ENCODE measurements at regions not wholly inside any gene's neighbourhood (a gene's known extent, or its start where the extent isn't known, plus 50 kb on each side); places are given as distances from the start of the nearest gene placed in this dataset.

DNA sequence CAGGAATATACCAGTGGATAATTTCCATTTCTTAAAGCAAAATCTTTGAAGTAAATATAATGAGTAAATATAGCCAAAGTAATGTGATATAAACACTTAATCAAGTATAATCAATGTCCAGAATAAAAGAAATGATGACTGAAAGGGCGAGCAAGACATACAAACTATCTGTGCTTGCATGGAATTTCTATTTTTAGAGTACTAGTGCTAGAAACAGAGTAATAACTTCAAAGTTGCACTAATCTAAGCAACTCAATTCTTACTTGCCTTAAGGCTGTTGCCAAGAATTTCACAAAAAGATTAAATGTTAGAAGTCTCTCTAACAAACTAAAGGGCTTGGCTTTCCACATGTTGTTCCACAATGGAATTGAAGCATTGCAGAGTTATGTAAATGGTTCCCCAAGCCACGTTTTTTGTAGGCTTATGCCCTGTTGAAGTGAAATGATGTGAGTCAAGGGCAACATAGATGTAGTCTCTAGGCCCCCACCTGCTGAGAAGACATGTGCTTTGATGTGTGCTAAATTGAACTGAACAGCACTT is 175.0 kb upstream of the LMNTD1 start:
- Histone ChIP-seq H3K36me3 (ENCODE audit: insufficient read depth, low read length) (no peaks in the 10 kb centered on the region), H3K27me3 (ENCODE audit: insufficient read depth, low read length) (no peaks in the 10 kb centered on the region), H3K27ac (ENCODE audit: low read depth, low read length) (no peak overlapping the region), H3K79me2 (ENCODE audit: control insufficient read depth, insufficient read depth, low read length, unreplicated experiment) (no peaks in the 10 kb centered on the region), H3K4me1 (ENCODE audit: control insufficient read depth, insufficient read depth, low read length, unreplicated experiment) (peaks cover 12% of the 10 kb centered on the region), H3K4me3 (ENCODE audit: low read depth, low read length) (no peak overlapping the region), H2AFZ (ENCODE audit: low read length, unreplicated experiment) (no peak overlapping the region)

DNA sequence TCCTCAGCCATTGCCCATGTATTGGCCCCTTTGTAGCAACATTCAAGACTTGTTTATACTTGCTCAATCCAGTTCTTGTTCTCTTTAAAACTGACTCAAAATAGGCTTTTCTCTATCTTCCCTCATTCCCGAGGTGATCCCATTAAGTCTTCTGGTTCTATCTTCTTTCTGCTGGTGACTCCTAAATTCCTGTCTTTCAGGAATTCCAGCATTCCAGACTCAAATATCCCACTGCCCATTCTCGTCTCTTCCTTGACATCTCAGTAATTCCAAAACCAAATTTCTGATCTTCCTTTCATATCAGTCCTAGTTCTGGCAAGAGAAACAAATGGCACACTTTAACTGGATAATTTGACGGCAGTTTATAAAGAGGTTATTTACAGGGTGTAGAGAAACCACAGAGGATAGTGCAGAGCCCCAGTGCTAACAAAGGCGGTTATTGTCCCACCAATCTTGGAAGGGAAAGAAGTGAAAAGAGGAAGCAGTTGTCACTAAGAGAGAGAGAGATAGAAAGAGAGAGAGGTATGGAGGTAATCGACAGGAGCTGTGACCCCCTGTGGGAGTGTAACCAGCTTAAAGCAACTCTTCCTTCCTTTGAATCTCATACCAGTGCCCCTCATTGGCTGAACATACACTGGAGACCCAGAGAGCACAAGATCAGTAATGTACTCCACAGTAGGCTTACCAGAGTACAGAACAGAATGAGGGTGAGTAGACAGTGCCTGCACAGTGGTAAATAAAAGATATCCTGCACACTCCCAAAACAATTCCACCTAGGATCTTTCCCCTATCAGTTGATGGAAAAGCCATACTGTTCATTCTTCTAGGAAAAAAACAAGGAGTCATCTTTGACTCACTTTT is 177.6 kb upstream of the LMNTD1 start:
- no peaks in the 10 kb centered on the region for H3K79me2 ChIP-seq (ENCODE audit: control insufficient read depth, insufficient read depth, low read length, unreplicated experiment)
- no peak overlapping the region for H3K4me3 ChIP-seq (ENCODE audit: low read depth, low read length)
- no peaks in the 10 kb centered on the region for H3K4me1 ChIP-seq (ENCODE audit: control insufficient read depth, insufficient read depth, low read length, unreplicated experiment)
- H3K27me3 ChIP-seq (ENCODE audit: insufficient read depth, low read length) = no peaks in the 10 kb centered on the region
- no peak overlapping the region for H2AFZ ChIP-seq (ENCODE audit: low read length, unreplicated experiment)
- no peak overlapping the region for H3K27ac ChIP-seq (ENCODE audit: low read depth, low read length)
- H3K36me3 ChIP-seq (ENCODE audit: insufficient read depth, low read length) = no peaks in the 10 kb centered on the region

DNA sequence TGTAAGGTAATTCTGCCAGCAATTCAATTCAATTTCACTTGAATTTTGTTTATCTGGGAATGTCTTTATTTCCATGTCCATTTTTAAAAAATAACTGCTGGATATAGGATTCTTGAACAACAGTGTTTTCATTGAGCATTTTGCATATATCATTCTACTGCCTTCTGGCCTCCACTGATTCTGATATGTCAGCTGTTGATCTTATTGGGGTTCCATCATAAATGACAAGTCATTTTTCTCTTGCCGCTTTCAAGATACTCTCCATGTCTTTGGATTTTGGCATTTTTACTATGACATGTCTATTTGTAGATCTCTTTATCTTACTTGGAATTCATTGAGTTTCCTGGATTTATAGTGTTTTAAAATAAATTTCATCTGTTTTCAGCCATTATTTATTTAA is 180.5 kb upstream of the LMNTD1 start:
- Histone ChIP-seq H3K4me1 (ENCODE audit: control insufficient read depth, insufficient read depth, low read length, unreplicated experiment) (no peaks in the 10 kb centered on the region), H3K4me3 (ENCODE audit: low read depth, low read length) (no peak overlapping the region), H3K27ac (ENCODE audit: low read depth, low read length) (no peak overlapping the region), H2AFZ (ENCODE audit: low read length, unreplicated experiment) (no peak overlapping the region), H3K36me3 (ENCODE audit: insufficient read depth, low read length) (no peaks in the 10 kb centered on the region), H3K79me2 (ENCODE audit: control insufficient read depth, insufficient read depth, low read length, unreplicated experiment) (no peaks in the 10 kb centered on the region), H3K27me3 (ENCODE audit: insufficient read depth, low read length) (no peaks in the 10 kb centered on the region)

DNA sequence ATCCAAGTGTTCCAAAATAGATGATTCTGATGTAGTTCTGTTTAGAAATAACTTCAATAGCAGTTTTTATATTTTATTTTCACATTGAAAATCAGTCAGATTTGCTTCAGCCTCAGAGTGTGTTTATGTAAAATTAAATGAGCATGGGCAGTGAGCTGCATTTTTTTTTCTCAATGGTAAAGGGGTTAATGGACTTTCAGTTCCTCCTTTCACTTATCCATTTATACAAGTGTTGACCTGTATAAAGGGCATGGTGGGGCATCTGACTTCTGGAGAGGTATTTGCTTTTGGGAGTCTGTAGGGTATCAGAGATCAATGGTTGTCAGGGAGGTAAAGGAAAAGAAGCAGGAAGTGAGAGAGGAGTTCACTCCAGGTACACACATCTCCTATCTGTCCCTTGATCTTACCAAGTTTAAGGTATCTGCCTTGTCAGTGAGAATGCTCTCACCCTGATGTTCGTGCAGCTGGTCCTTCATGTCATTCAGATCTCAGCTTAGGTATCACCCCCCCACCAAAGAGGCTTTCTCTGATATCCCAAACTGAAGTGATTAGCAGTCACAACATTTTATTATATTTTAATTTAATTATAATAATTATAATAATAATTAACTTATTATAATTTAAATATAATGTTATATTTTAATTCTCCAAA is 181.6 kb upstream of the LMNTD1 start:
- Histone ChIP-seq H3K27ac (ENCODE audit: low read depth, low read length) (no peak overlapping the region), H3K4me1 (ENCODE audit: control insufficient read depth, insufficient read depth, low read length, unreplicated experiment) (no peaks in the 10 kb centered on the region)

DNA sequence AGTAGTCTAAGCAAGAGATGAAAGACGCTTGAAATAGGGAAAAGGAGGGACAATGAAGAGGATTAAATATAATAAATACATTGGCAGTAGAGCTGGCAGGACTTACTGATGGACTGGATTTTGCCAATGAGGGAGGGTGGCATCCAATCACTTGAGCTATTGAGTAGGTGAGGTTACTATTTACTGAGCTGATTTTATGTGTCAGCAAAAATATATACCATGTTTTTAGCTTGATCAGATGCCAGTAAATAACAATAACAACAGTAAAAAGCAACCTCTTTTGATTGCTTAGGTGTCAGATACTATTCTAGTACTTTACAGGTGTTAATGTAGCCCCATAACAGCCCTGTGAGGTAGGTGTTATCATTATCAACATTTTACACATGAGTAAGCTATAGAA is 187.5 kb upstream of the LMNTD1 start:
- Histone ChIP-seq H3K27ac (ENCODE audit: low read depth, low read length) (no peak overlapping the region), H3K4me3 (ENCODE audit: low read depth, low read length) (no peak overlapping the region), H2AFZ (ENCODE audit: low read length, unreplicated experiment) (no peak overlapping the region), H3K4me1 (ENCODE audit: control insufficient read depth, insufficient read depth, low read length, unreplicated experiment) (no peaks in the 10 kb centered on the region), H3K79me2 (ENCODE audit: control insufficient read depth, insufficient read depth, low read length, unreplicated experiment) (no peaks in the 10 kb centered on the region), H3K36me3 (ENCODE audit: insufficient read depth, low read length) (no peaks in the 10 kb centered on the region), H3K27me3 (ENCODE audit: insufficient read depth, low read length) (no peaks in the 10 kb centered on the region)

More for the DNA sequence above, 181.6 kb upstream of the LMNTD1 start:
- Histone ChIP-seq H3K36me3 (ENCODE audit: insufficient read depth, low read length) (no peaks in the 10 kb centered on the region), H3K27me3 (ENCODE audit: insufficient read depth, low read length) (no peaks in the 10 kb centered on the region), H3K79me2 (ENCODE audit: control insufficient read depth, insufficient read depth, low read length, unreplicated experiment) (no peaks in the 10 kb centered on the region), H3K4me3 (ENCODE audit: low read depth, low read length) (no peak overlapping the region), H2AFZ (ENCODE audit: low read length, unreplicated experiment) (no peak overlapping the region)

DNA sequence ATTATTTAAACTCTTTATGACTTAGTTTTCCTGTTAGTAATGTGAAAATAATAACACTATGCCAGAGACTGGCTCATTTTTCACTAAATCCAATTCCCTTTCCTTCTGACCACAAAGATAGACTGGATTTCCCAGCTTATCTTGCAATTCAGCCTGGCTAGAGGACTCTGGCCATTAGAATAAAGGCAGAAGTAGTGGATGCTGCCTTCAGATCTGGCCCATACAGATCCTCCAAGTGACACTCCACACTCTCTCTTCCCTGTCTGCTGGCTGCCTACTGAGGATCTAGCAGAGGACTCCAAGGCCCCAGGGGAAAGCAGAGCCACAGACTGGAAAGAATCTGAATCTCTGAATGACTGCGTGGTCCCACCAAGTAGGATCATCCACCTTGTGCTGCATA is 188.8 kb upstream of the LMNTD1 start:
- Histone ChIP-seq H3K79me2 (ENCODE audit: control insufficient read depth, insufficient read depth, low read length, unreplicated experiment) (no peaks in the 10 kb centered on the region), H3K4me3 (ENCODE audit: low read depth, low read length) (no peak overlapping the region), H2AFZ (ENCODE audit: low read length, unreplicated experiment) (no peak overlapping the region), H3K36me3 (ENCODE audit: insufficient read depth, low read length) (no peaks in the 10 kb centered on the region), H3K27me3 (ENCODE audit: insufficient read depth, low read length) (no peaks in the 10 kb centered on the region), H3K27ac (ENCODE audit: low read depth, low read length) (no peak overlapping the region), H3K4me1 (ENCODE audit: control insufficient read depth, insufficient read depth, low read length, unreplicated experiment) (no peaks in the 10 kb centered on the region)

DNA sequence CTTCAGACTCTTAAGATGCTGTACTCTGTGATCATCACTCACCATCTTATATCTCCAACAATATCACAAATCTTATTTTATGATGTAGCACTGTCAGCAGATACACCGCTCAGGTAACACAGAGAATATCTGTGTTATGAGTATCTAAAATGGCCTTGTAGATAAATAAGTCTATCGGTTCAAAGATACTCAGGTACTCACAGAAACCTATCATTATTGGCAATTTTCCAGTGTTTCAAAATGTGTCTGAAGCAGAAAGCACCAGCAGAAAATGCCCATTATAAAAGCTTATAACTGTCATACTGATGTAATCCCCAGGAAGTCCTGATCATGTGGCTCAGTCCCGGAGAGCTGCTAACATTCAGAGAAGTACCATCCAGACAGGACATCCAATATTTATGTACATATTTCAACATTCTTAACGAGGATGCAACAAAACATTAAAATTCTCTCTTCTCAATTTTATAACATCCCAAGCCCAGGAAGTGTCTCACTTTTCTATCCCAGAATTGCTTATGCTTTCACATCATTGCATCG is 190.7 kb upstream of the LMNTD1 start:
- no peaks in the 10 kb centered on the region for H3K36me3 ChIP-seq (ENCODE audit: insufficient read depth, low read length)
- no peak overlapping the region for H3K27ac ChIP-seq (ENCODE audit: low read depth, low read length)
- H3K79me2 ChIP-seq (ENCODE audit: control insufficient read depth, insufficient read depth, low read length, unreplicated experiment) = no peaks in the 10 kb centered on the region
- H2AFZ ChIP-seq (ENCODE audit: low read length, unreplicated experiment) = no peak overlapping the region
- no peaks in the 10 kb centered on the region for H3K27me3 ChIP-seq (ENCODE audit: insufficient read depth, low read length)
- no peaks in the 10 kb centered on the region for H3K4me1 ChIP-seq (ENCODE audit: control insufficient read depth, insufficient read depth, low read length, unreplicated experiment)
- no peak overlapping the region for H3K4me3 ChIP-seq (ENCODE audit: low read depth, low read length)

DNA sequence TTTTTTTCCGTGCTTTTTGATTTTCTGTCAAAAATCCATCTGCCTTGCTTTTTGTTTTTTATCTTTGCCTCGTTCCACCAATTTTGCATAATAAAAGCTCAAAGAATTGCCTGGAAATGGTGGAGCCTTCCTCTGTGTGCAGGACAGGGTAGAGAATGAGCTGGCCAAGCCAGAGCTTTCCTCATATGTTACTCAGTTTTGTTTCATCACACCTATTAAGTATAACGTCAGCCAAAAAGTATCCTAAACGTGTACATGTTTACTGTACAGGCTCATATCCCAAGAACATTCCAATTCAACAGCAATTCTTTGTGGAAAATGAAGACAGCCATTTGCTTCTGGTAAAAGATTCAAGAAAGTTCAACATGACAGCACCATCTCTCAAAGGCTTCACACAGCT is 191.2 kb upstream of the LMNTD1 start:
- Histone ChIP-seq H3K79me2 (ENCODE audit: control insufficient read depth, insufficient read depth, low read length, unreplicated experiment) (no peaks in the 10 kb centered on the region), H3K27me3 (ENCODE audit: insufficient read depth, low read length) (no peaks in the 10 kb centered on the region), H2AFZ (ENCODE audit: low read length, unreplicated experiment) (no peak overlapping the region), H3K4me3 (ENCODE audit: low read depth, low read length) (no peak overlapping the region), H3K4me1 (ENCODE audit: control insufficient read depth, insufficient read depth, low read length, unreplicated experiment) (no peaks in the 10 kb centered on the region), H3K27ac (ENCODE audit: low read depth, low read length) (no peak overlapping the region), H3K36me3 (ENCODE audit: insufficient read depth, low read length) (no peaks in the 10 kb centered on the region)

DNA sequence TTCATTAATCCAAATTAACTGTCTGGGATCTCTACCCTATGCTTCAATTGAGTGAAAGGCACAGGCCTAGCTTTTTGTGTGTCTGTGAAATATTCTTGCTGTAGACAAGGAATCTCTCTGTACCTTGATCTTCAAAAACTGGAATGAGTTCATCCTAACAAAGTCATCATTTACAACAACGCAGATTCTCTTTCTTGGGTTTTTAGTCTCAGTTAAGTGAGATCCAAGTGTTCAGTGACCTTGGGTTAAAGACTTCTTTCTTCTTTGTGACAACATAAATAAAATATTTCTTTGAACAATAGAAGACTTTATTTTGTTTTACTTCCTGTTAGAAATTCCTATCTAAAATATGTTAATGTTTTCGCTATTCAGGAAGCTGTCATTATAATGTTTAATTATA is 192.2 kb upstream of the LMNTD1 start:
- Histone ChIP-seq H3K27me3 (ENCODE audit: insufficient read depth, low read length) (no peaks in the 10 kb centered on the region), H3K79me2 (ENCODE audit: control insufficient read depth, insufficient read depth, low read length, unreplicated experiment) (no peaks in the 10 kb centered on the region), H3K4me3 (ENCODE audit: low read depth, low read length) (no peak overlapping the region), H3K4me1 (ENCODE audit: control insufficient read depth, insufficient read depth, low read length, unreplicated experiment) (no peaks in the 10 kb centered on the region), H2AFZ (ENCODE audit: low read length, unreplicated experiment) (no peak overlapping the region), H3K36me3 (ENCODE audit: insufficient read depth, low read length) (no peaks in the 10 kb centered on the region), H3K27ac (ENCODE audit: low read depth, low read length) (no peak overlapping the region)

DNA sequence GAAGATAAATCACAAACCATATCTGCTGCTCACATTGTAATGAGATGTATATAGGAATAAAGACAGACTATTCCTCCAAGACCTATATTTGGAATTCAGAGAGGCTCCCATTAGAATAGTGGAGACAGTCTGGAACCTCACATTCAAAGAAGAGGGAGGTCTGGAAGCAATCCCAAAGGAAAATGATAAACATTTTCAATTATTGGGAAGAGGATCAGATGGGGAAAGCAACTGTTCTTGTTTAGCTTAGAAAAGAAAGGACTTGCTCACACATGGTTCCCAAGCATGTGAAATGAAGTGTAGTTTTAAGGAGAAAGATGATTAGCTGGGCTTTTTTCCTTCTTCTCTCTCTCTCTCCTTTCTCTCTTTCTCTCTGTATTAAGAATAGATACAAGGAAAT is 193.0 kb upstream of the LMNTD1 start:
- H3K27ac ChIP-seq (ENCODE audit: low read depth, low read length) = no peak overlapping the region

More for the DNA sequence above, 193.0 kb upstream of the LMNTD1 start:
- H3K4me1 ChIP-seq (ENCODE audit: control insufficient read depth, insufficient read depth, low read length, unreplicated experiment) = no peaks in the 10 kb centered on the region
- H3K4me3 ChIP-seq (ENCODE audit: low read depth, low read length) = no peak overlapping the region
- no peaks in the 10 kb centered on the region for H3K79me2 ChIP-seq (ENCODE audit: control insufficient read depth, insufficient read depth, low read length, unreplicated experiment)
- H3K36me3 ChIP-seq (ENCODE audit: insufficient read depth, low read length) = no peaks in the 10 kb centered on the region
- H2AFZ ChIP-seq (ENCODE audit: low read length, unreplicated experiment) = no peak overlapping the region
- no peaks in the 10 kb centered on the region for H3K27me3 ChIP-seq (ENCODE audit: insufficient read depth, low read length)
